SK-N-MC (cell line): ENCODE measurements at regions not wholly inside any gene's neighbourhood (a gene's known extent, or its start where the extent isn't known, plus 50 kb on each side); places are given as distances from the start of the nearest gene placed in this dataset.
"Not testable (repeated sequence)": the region's sequence is repeated elsewhere in the genome, so short reads cannot be mapped to it uniquely, and the experiment has no call there.

Experiments used
- DNase-seq: peaks from one replicate; pipeline ENCODE4 v3.0.0-alpha.2; 2011; ENCODE audit warnings: low read depth, low spot score
- H3K27ac ChIP-seq: fragments of 200-600 bp; sonication (generic); 2 replicates; pipeline ENCODE4 v1.5.1; 2016; ENCODE audit warnings: mixed run types
- H3K36me3 ChIP-seq: fragments of 200-600 bp; sonication (generic); 2 replicates; pipeline ENCODE4 v1.6.1; 2017; ENCODE audit warnings: antibody characterized with exemption, low read length, mixed read lengths; ENCODE audit not compliant: insufficient read depth
- H3K4me3 ChIP-seq: fragments of 200-600 bp; sonication (generic); 2 replicates; pipeline ENCODE4 v1.5.1; 2016
- H3K9ac ChIP-seq: fragments of 200-600 bp; sonication (generic); 2 replicates; pipeline ENCODE4 v1.8.0; 2017; ENCODE audit warnings: mixed run types, mixed read lengths; ENCODE audit not compliant: insufficient read length
- H3K9me3 ChIP-seq: fragments of 200-600 bp; sonication (generic); 2 replicates; pipeline ENCODE4 v1.6.1; 2017; ENCODE audit warnings: low read depth, mild to moderate bottlenecking, antibody characterized with exemption, low read length, moderate library complexity, mixed read lengths

GRCh38 chr6:26827965-26828364 lies 168.4 kb upstream of the ZNF322 start:
- H3K4me3 ChIP-seq, H3K9ac ChIP-seq, H3K36me3 ChIP-seq, H3K9me3 ChIP-seq, H3K27ac ChIP-seq, DNase-seq: not testable (repeated sequence)

- DNase-seq, H3K27ac ChIP-seq, H3K4me3 ChIP-seq, H3K9ac ChIP-seq, H3K36me3 ChIP-seq, H3K9me3 ChIP-seq: not testable (repeated sequence)
These were observed 169.9 kb upstream of the ZNF322 start for GRCh38 chr6:26829480-26829879.

GRCh38 chr6:26830992-26831391 lies 171.4 kb upstream of the ZNF322 start:
- DNase-seq, H3K27ac ChIP-seq, H3K9ac ChIP-seq, H3K9me3 ChIP-seq, H3K4me3 ChIP-seq, H3K36me3 ChIP-seq: not testable (repeated sequence)

- DNase-seq, result peak; percentile 20
- H3K27ac ChIP-seq, H3K36me3 ChIP-seq, H3K4me3 ChIP-seq, H3K9ac ChIP-seq, H3K9me3 ChIP-seq: not testable (repeated sequence)
These were observed 176.2 kb upstream of the ZNF322 start for GRCh38 chr6:26835707-26836106.

- H3K27ac ChIP-seq, DNase-seq, H3K4me3 ChIP-seq, H3K9me3 ChIP-seq, H3K36me3 ChIP-seq, H3K9ac ChIP-seq: not testable (repeated sequence)
These were observed 177.1 kb upstream of the ZNF322 start for GRCh38 chr6:26836657-26837056.

- not testable (repeated sequence) for H3K36me3 ChIP-seq, H3K9ac ChIP-seq, H3K4me3 ChIP-seq, H3K27ac ChIP-seq, DNase-seq, H3K9me3 ChIP-seq
These were observed 185.3 kb upstream of the ZNF322 start for GRCh38 chr6:26844823-26845222.

- DNase-seq, result not testable (repeated sequence)
These were observed 197.7 kb upstream of the ZNF322 start for GRCh38 chr6:26857289-26857688.

GRCh38 chr6:26859067-26859770 lies 199.7 kb upstream of the ZNF322 start:
- not testable (repeated sequence) for H3K9me3 ChIP-seq, H3K4me3 ChIP-seq, H3K9ac ChIP-seq, H3K36me3 ChIP-seq, DNase-seq
- peak overlapping the region; percentile 42; the same call in 1 of the 2 replicates for H3K27ac ChIP-seq

More at GRCh38 chr6:26857289-26857688, 197.7 kb upstream of the ZNF322 start:
- not testable (repeated sequence) for H3K4me3 ChIP-seq, H3K27ac ChIP-seq, H3K9ac ChIP-seq, H3K9me3 ChIP-seq, H3K36me3 ChIP-seq

GRCh38 chr6:26859771-26860163 lies 200.2 kb upstream of the ZNF322 start:
- not testable (repeated sequence) for H3K27ac ChIP-seq, DNase-seq, H3K9ac ChIP-seq, H3K36me3 ChIP-seq, H3K4me3 ChIP-seq, H3K9me3 ChIP-seq

- not testable (repeated sequence) for H3K9me3 ChIP-seq, H3K9ac ChIP-seq
These were observed 202.4 kb upstream of the ZNF322 start for GRCh38 chr6:26861913-26862312.

GRCh38 chr6:26863641-26864040 lies 204.1 kb upstream of the ZNF322 start:
- H3K4me3 ChIP-seq, H3K9ac ChIP-seq, H3K27ac ChIP-seq, H3K36me3 ChIP-seq, H3K9me3 ChIP-seq, DNase-seq: not testable (repeated sequence)

More at GRCh38 chr6:26861913-26862312, 202.4 kb upstream of the ZNF322 start:
- H3K36me3 ChIP-seq, DNase-seq, H3K27ac ChIP-seq, H3K4me3 ChIP-seq: not testable (repeated sequence)

- H3K4me3 ChIP-seq, H3K9ac ChIP-seq, H3K27ac ChIP-seq, H3K9me3 ChIP-seq, DNase-seq, H3K36me3 ChIP-seq: not testable (repeated sequence)
These were observed 239.2 kb upstream of the ZNF322 start for GRCh38 chr6:26898785-26899184.

- not testable (repeated sequence) for H3K27ac ChIP-seq, H3K36me3 ChIP-seq, DNase-seq, H3K4me3 ChIP-seq, H3K9ac ChIP-seq, H3K9me3 ChIP-seq
These were observed 264.7 kb upstream of the ZNF322 start for GRCh38 chr6:26924206-26924605.

- not testable (repeated sequence) for H3K9me3 ChIP-seq, H3K36me3 ChIP-seq, H3K4me3 ChIP-seq
These were observed 268.6 kb upstream of the ZNF322 start for GRCh38 chr6:26928190-26928589.

GRCh38 chr6:26937258-26937657 lies 277.7 kb upstream of the ZNF322 start:
- DNase-seq, H3K36me3 ChIP-seq, H3K4me3 ChIP-seq, H3K27ac ChIP-seq, H3K9me3 ChIP-seq, H3K9ac ChIP-seq: not testable (repeated sequence)

More at GRCh38 chr6:26928190-26928589, 268.6 kb upstream of the ZNF322 start:
- not testable (repeated sequence) for H3K27ac ChIP-seq, DNase-seq, H3K9ac ChIP-seq
